ENCODE measurements at regions not wholly inside any gene's neighbourhood (a gene's known extent, or its start where the extent isn't known, plus 50 kb on each side); places are given as distances from the start of the nearest gene placed in this dataset.
"Not testable (repeated sequence)": the region's sequence is repeated elsewhere in the genome, so short reads cannot be mapped to it uniquely, and the experiment has no call there.

DNA sequence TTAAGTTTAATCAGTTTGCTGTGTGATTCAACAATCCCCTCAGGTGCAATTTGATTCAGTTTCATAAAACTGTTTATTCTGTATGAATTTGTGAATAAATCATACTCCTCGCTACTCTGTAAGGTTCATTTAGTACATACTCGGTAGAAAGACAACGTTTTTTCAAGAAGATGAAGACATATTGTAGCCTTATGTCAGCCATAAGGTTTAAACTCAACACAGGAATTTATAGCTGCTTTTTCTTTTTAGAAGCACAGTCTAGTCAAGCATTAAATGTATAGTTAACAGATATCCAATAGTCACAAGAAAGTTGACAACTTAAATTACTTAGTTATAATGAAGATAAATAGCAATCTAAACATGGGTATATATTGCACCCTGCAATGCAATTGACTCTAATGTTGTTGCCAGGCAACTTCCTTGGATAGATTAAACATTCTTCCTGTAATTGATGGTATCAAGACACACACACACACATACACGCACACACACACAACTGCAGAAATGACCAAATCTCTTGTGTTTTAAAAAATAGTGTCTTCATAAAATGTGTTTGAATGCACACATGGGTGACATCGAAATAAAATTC, 151.5 kb upstream of the MGAT4C start:
- peaks cover 0 to 12% (median 1%) of the 10 kb centered on the region in 4 donors for H3K9me3 ChIP-seq
- 83 to 88% methylated on average over 5 of the region's 5 CpGs for WGBS, 2 donors
- H3K27ac ChIP-seq = no peak overlapping the region
- no peak overlapping the region for H3K4me3 ChIP-seq
- DNase-seq (no peak), ATAC-seq (ENCODE audit: low FRiP score in 2 of 2) (no peak)
- no peaks in the 10 kb centered on the region for H3K27me3 ChIP-seq
- no peaks in the 10 kb centered on the region for H3K36me3 ChIP-seq
- TF ChIP-seq POLR2AphosphoS5 (IDR thresholded peaks at IDR 0.05) (no peak), POLR2A (IDR thresholded peaks at IDR 0.05) (no peak), EP300 (IDR thresholded peaks at IDR 0.05) (no peak)
- TF ChIP-seq, protein P1, sequence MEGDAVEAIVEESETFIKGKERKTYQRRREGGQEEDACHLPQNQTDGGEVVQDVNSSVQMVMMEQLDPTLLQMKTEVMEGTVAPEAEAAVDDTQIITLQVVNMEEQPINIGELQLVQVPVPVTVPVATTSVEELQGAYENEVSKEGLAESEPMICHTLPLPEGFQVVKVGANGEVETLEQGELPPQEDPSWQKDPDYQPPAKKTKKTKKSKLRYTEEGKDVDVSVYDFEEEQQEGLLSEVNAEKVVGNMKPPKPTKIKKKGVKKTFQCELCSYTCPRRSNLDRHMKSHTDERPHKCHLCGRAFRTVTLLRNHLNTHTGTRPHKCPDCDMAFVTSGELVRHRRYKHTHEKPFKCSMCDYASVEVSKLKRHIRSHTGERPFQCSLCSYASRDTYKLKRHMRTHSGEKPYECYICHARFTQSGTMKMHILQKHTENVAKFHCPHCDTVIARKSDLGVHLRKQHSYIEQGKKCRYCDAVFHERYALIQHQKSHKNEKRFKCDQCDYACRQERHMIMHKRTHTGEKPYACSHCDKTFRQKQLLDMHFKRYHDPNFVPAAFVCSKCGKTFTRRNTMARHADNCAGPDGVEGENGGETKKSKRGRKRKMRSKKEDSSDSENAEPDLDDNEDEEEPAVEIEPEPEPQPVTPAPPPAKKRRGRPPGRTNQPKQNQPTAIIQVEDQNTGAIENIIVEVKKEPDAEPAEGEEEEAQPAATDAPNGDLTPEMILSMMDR (IDR thresholded peaks at IDR 0.05) = no peak
- no peaks in the 10 kb centered on the region for H3K4me1 ChIP-seq

DNA sequence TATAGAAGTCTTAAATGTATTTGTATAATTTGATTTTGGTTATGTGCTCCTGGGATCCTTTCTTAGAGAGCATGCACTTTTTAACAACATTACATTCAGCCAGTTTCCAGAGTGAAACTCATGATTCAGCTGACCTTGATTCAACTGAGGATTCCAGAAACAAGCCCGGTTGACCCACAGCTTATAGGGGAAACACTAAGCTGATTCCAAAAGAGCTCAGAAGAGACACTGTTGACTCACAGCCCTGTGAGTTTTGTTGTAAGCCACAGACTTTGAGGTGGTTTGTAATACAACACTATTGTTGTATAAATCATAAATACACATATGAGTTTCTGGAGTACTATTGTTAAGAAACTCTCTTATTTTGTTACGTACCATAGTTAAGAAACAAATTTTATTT, 133.8 kb upstream of the MGAT4C start:
- Histone ChIP-seq H3K27ac (no peak overlapping the region), H3K9me3 (no peaks in the 10 kb centered on the region), H3K4me3 (no peak overlapping the region), H3K36me3 (no peaks in the 10 kb centered on the region), H3K4me1 (no peaks in the 10 kb centered on the region), H3K27me3 (no peaks in the 10 kb centered on the region)
- 89% methylated on average over 2 of the region's 2 CpGs for WGBS, 2 donors
- ATAC-seq (ENCODE audit: low FRiP score in 2 of 2) (no peak), DNase-seq (no peak)
- TF ChIP-seq, protein P1 (IDR thresholded peaks at IDR 0.05) = no peak
- TF ChIP-seq POLR2AphosphoS5 (IDR thresholded peaks at IDR 0.05) (no peak), EP300 (IDR thresholded peaks at IDR 0.05) (no peak), POLR2A (IDR thresholded peaks at IDR 0.05) (no peak)

DNA sequence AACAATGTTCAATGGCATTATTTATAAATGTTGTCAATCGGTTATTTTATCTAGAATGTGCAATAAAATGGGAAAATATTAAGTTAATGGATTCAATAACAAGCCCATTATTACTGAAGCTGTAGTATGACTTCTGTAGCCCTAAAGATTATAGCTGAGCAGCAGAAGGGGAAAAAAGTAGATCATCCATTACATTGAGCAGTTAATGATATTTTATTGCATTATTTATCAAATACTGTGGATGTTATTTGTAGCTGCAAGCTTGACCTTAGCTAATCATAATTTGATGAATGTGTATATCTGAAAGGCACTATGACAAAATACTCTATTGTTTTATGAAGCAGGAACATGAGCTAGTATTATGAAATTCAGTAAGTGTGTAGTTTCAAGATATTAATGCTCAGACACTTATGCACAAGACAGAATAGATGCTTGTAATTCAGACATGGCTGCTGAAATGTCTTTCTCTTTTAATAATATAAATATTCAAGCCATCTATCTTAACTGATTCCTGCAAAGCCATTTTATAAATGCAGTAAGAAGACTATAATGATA, 131.5 kb upstream of the MGAT4C start:
- Histone ChIP-seq H3K27me3 (no peaks in the 10 kb centered on the region), H3K27ac (no peak overlapping the region), H3K4me3 (no peak overlapping the region), H3K4me1 (no peaks in the 10 kb centered on the region), H3K9me3 (no peaks in the 10 kb centered on the region), H3K36me3 (no peaks in the 10 kb centered on the region)
- TF ChIP-seq, protein P1 (IDR thresholded peaks at IDR 0.05) = no peak
- no peak for TF ChIP-seq POLR2A (IDR thresholded peaks at IDR 0.05)
- TF ChIP-seq POLR2AphosphoS5 (IDR thresholded peaks at IDR 0.05) = no peak
- no peak for TF ChIP-seq EP300 (IDR thresholded peaks at IDR 0.05)
- WGBS, 2 donors = 82 to 88% methylated on average over 1 of the region's 1 CpG
- DNase-seq (no peak), ATAC-seq (ENCODE audit: low FRiP score in 2 of 2) (no peak)

DNA sequence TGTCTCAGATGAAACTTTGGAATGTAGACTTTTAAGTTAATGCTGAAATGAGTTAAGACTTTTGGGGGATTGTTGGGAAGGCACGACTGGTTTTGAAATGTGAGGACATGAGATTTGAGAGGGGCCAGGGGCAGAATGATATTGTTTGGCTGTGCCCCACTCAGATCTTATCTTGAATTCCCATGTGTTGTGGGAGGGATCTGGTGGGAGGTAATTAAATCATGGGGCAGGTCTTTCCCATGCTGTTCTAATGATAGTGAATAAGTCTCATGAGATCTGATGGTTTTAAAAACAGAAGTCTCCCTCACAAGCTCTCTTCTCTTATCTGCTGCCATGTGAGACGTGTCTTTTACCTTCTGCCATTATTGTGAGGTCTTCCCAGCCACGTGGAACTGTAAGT, 127.6 kb upstream of the MGAT4C start:
- H3K9me3 ChIP-seq; H3K4me3 ChIP-seq; H3K27ac ChIP-seq; H3K36me3 ChIP-seq; DNase-seq; H3K4me1 ChIP-seq; H3K27me3 ChIP-seq; ATAC-seq (ENCODE audit: low FRiP score in 2 of 2): not testable (repeated sequence)
- 67 to 73% methylated on average over 3 of the region's 3 CpGs for WGBS, 2 donors

DNA sequence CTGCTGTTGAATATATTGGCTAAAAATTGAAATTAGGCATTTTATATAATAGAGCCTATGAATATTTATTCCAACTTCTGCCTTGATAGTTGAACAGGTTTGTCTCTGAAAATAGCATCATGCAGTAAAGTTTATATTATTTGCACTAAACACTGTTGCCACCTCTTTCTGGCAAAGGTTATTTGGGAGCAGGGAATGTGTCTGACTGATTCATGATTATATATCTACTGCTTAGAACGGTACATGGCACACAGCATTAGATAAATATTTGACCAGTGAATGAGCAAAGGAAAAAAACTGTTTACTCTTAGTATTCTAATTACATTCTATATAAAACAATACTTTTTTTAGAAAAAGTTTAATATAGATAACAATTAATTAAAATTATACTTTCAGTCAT, 123.1 kb upstream of the MGAT4C start:
- DNase-seq (no peak), ATAC-seq (ENCODE audit: low FRiP score in 2 of 2) (no peak)
- WGBS, 2 donors = 50 to 56% methylated on average over 1 of the region's 1 CpG
- Histone ChIP-seq H3K27me3 (no peaks in the 10 kb centered on the region), H3K36me3 (no peaks in the 10 kb centered on the region), H3K4me3 (no peak overlapping the region), H3K9me3 (no peaks in the 10 kb centered on the region), H3K27ac (no peak overlapping the region), H3K4me1 (no peaks in the 10 kb centered on the region)
- TF ChIP-seq, protein P1 (IDR thresholded peaks at IDR 0.05) = no peak
- TF ChIP-seq POLR2AphosphoS5 (IDR thresholded peaks at IDR 0.05) = no peak
- no peak for TF ChIP-seq POLR2A (IDR thresholded peaks at IDR 0.05)
- no peak for TF ChIP-seq EP300 (IDR thresholded peaks at IDR 0.05)

All from upper lobe of left lung (tissue), 6 donors.